ENCODE measurements at regions not wholly inside any gene's neighbourhood (a gene's known extent, or its start where the extent isn't known, plus 50 kb on each side); places are given as distances from the start of the nearest gene placed in this dataset.

GRCh38 chr2:14932285-14932684 is 299.8 kb downstream of the LRATD1 start:
- TF ChIP-seq REST (IDR thresholded peaks at IDR 0.05) = no peak
- TF ChIP-seq CTCF (IDR thresholded peaks at IDR 0.05; ENCODE audit: low read depth, low read length, missing input control) = no peak
- TF ChIP-seq FOXA1 (IDR thresholded peaks at IDR 0.05) = no peak
- TF ChIP-seq EGR1 (IDR thresholded peaks at IDR 0.05; ENCODE audit: low read depth in 2 of 2) = no peak
- no peak for TF ChIP-seq JUND (IDR thresholded peaks at IDR 0.05)
- TF ChIP-seq MAX (IDR thresholded peaks at IDR 0.05) = no peak
- TF ChIP-seq ZBTB33 (IDR thresholded peaks at IDR 0.05) = no peak
- TF ChIP-seq ATF3 (IDR thresholded peaks at IDR 0.05) = no peak
- TF ChIP-seq RXRA (IDR thresholded peaks at IDR 0.05) = no peak

Measured in liver (tissue), 3 donors.